Fibroblast of lung (primary cell): ENCODE measurements at regions not wholly inside any gene's neighbourhood (a gene's known extent, or its start where the extent isn't known, plus 50 kb on each side); places are given as distances from the start of the nearest gene placed in this dataset.

Experiments
- DNase-seq, 2 donors: peaks; one replicate each; pipeline versions ENCODE4 v3.0.0 to v3.0.0-alpha.2; 2010; ENCODE audit warnings: low read depth in 2 of 2
- H2AFZ ChIP-seq: 2 replicates; pipeline ENCODE4 v1.5.1; 2012; ENCODE audit warnings: low read length, control low read depth, inconsistent platforms
- H3K27ac ChIP-seq: 2 replicates; pipeline ENCODE4 v1.5.1; 2011; ENCODE audit warnings: low read length, control low read depth; ENCODE audit not compliant: insufficient read depth
- H3K27me3 ChIP-seq: 2 replicates; pipeline ENCODE4 v1.5.1; 2011; ENCODE audit warnings: mild to moderate bottlenecking, low read length; ENCODE audit not compliant: control insufficient read depth, insufficient read depth
- H3K36me3 ChIP-seq: 2 replicates; pipeline ENCODE4 v1.5.1; 2011; ENCODE audit warnings: low read length; ENCODE audit not compliant: control insufficient read depth, insufficient read depth
- H3K4me1 ChIP-seq: 2 replicates; pipeline ENCODE4 v1.5.1; 2011; ENCODE audit warnings: low read length; ENCODE audit not compliant: control insufficient read depth, insufficient read depth; ENCODE audit errors: extremely low read depth
- H3K4me2 ChIP-seq: 2 replicates; pipeline ENCODE4 v1.5.1; 2011; ENCODE audit warnings: low read length, control low read depth; ENCODE audit not compliant: insufficient read depth; ENCODE audit errors: extremely low read depth
- H3K4me3 ChIP-seq, 4 experiments: fragments of 200-600 bp in 1 of 4; sonication (generic) in 1 of 4; replicated peaks in 1 of 4; 2 replicates each; pipeline ENCODE4 v1.5.1; 2011 to 2016; ENCODE audit warnings: low read length in 4 of 4, low read depth in 3 of 4, mild to moderate bottlenecking in 3 of 4, control low read depth in 2 of 4, inconsistent platforms in 1 of 4, mixed read lengths in 1 of 4; ENCODE audit not compliant: insufficient read depth in 1 of 4; ENCODE audit errors: control extremely low read depth in 1 of 4
- H3K79me2 ChIP-seq: 2 replicates; pipeline ENCODE4 v1.5.1; 2012; ENCODE audit warnings: mild to moderate bottlenecking, low read length, inconsistent platforms; ENCODE audit not compliant: control insufficient read depth, insufficient read depth
- H3K9ac ChIP-seq: 2 replicates; pipeline ENCODE4 v1.5.1; 2011; ENCODE audit warnings: mild to moderate bottlenecking, low read length, control low read depth; ENCODE audit not compliant: insufficient read depth
- H3K9me3 ChIP-seq: 2 replicates; pipeline ENCODE4 v1.5.1; 2012; ENCODE audit warnings: low read depth, low read length; ENCODE audit not compliant: control insufficient read depth, insufficient read depth
- H4K20me1 ChIP-seq: 2 replicates; pipeline ENCODE4 v1.5.1; 2011; ENCODE audit warnings: low read length; ENCODE audit not compliant: control insufficient read depth, insufficient read depth; ENCODE audit errors: extremely low read depth
- CTCF ChIP-seq, 2 donors: IDR thresholded peaks in 1 of 2; conservative IDR thresholded peaks in 1 of 2; 1 replicate in 1 of 2; 2 replicates in 1 of 2; pipeline ENCODE4 v1.5.1; 2011 to 2012; ENCODE audit warnings: low read length in 2 of 2, control low read depth in 1 of 2, inconsistent platforms in 1 of 2, low read depth in 1 of 2, mild to moderate bottlenecking in 1 of 2
- EZH2 ChIP-seq: IDR thresholded peaks from 2 replicates; pipeline ENCODE4 v1.5.1; 2012; ENCODE audit warnings: low read length, control low read depth, mild to moderate bottlenecking; ENCODE audit errors: missing control alignments

DNA sequence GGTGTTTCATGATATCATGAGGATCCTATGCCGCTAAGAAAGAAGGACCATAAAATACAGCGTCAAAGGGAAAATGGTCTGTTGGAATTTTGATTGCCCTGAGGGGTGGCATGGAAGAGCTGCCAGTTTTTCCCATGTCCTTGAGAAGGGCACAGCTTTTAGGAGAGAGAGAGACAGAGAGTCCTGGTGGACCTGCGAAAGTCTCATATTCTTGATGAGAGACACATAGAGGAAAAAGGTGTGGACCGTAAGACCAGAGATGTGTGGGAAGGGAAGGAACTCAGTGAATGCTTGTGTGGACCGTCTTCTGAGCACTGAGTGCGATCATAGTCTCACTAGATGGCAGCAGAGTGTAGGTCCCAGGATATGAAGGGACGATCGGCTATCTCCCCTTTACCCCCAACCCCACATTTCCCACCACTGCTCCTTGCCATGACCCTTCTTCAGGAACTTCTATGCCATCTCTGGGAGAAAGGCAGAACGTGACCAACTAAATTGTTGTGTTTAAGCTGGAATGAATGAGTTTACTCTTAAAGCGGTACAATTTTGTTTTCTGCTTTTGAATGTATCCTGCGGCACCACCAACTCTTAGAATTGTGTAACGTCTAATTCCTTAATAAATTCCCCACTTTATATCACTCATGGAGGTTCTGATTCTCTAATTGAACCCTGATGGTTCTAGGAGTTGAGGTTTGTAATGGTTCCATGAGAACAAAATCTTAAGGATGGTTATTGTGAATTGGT, 117.7 kb downstream of the CTH start:
- no peaks in the 10 kb centered on the region for H3K79me2 ChIP-seq
- H3K36me3 ChIP-seq, result no peaks in the 10 kb centered on the region
- no peaks in the 10 kb centered on the region for H3K27me3 ChIP-seq
- peak; percentile 24 to 33 for DNase-seq
- H3K27ac ChIP-seq, result no peak overlapping the region
- H2AFZ ChIP-seq, result no peak overlapping the region
- TF ChIP-seq CTCF (conservative IDR thresholded peaks at IDR 0.05 in 1 of 2, IDR thresholded peaks at IDR 0.05 in 1 of 2; ENCODE audit: low read depth in 1 of 2, low read length in 2 of 2), result peak; percentile 58 to 77
- TF ChIP-seq EZH2, result no peak
- no peak overlapping the region for H3K9ac ChIP-seq
- H3K4me3 ChIP-seq, result no peak overlapping the region
- peak overlapping the region; percentile 9 for H3K4me2 ChIP-seq
- no peaks in the 10 kb centered on the region for H4K20me1 ChIP-seq
- no peaks in the 10 kb centered on the region for H3K9me3 ChIP-seq
- no peaks in the 10 kb centered on the region for H3K4me1 ChIP-seq

- Histone ChIP-seq H3K27me3 (no peaks in the 10 kb centered on the region), H3K9me3 (no peaks in the 10 kb centered on the region), H2AFZ (no peak overlapping the region), H3K27ac (no peak overlapping the region), H3K4me3 (no peak overlapping the region), H4K20me1 (no peaks in the 10 kb centered on the region), H3K4me1 (no peaks in the 10 kb centered on the region), H3K4me2 (no peak overlapping the region), H3K9ac (no peak overlapping the region), H3K36me3 (no peaks in the 10 kb centered on the region), H3K79me2 (no peaks in the 10 kb centered on the region)
- no peak for DNase-seq
- TF ChIP-seq CTCF (conservative IDR thresholded peaks at IDR 0.05 in 1 of 2, IDR thresholded peaks at IDR 0.05 in 1 of 2; ENCODE audit: low read depth in 1 of 2, low read length in 2 of 2) (no peak), EZH2 (no peak)
These were observed 125.8 kb downstream of the CTH start for GRCh38 chr1:70536708-70537366.

DNA sequence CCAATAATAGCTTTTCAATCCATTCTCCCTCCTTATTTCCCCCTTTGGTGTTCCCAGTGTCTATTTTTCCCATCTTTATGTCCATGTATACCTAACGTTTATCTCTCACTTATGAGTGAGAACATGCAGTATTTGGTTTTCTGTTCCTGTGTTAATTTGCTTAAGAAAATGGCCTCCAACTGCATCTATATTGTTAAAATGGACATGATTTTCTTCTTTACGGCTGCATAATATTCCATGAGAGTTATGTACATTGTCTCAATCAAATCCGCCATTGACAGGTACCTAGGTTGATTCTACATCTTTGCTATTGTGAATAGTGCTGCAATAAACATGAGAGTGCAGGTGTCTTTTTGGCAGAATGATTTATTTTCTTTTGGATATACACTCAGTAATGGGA, 126.7 kb downstream of the CTH start:
- TF ChIP-seq CTCF (conservative IDR thresholded peaks at IDR 0.05 in 1 of 2, IDR thresholded peaks at IDR 0.05 in 1 of 2; ENCODE audit: low read depth in 1 of 2, low read length in 2 of 2) (no peak), EZH2 (no peak)
- H3K4me3 ChIP-seq, result no peak overlapping the region
- H4K20me1 ChIP-seq, result no peaks in the 10 kb centered on the region
- no peak overlapping the region for H3K4me2 ChIP-seq
- no peak overlapping the region for H3K27ac ChIP-seq
- no peaks in the 10 kb centered on the region for H3K79me2 ChIP-seq
- no peaks in the 10 kb centered on the region for H3K9me3 ChIP-seq
- H3K9ac ChIP-seq, result no peak overlapping the region
- H3K27me3 ChIP-seq, result no peaks in the 10 kb centered on the region
- DNase-seq, result no peak
- H3K36me3 ChIP-seq, result no peaks in the 10 kb centered on the region
- H3K4me1 ChIP-seq, result no peaks in the 10 kb centered on the region
- no peak overlapping the region for H2AFZ ChIP-seq
